ENCODE measurements at regions not wholly inside any gene's neighbourhood (a gene's known extent, or its start where the extent isn't known, plus 50 kb on each side); places are given as distances from the start of the nearest gene placed in this dataset.

DNA sequence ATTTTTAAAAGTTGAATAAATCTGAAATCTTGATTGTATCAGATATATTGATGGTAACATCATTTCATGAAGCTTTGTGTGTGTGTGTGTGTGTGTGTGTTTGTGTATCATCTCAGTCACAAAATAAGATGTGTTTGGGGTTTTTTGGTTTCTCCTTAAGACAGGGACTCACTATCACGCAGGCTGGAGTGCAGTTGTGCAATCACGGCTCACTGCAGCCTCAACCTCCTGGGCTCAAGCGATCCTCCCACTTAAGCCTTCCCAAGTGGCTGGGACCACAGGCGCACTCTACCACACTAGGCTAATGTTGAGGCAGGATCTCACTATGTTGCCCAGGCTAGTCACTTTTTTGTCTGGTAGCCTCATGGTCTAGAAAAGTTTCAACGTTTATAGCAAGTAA is 83.4 kb upstream of the DMRT1 start:
- Histone ChIP-seq H3K27me3 (no peaks in the 10 kb centered on the region), H3K4me2 (no peak overlapping the region)
- H3K27ac Mint-ChIP-seq = no peak overlapping the region

GRCh38 chr9:759541-759940 is 82.0 kb upstream of the DMRT1 start:
- Histone ChIP-seq H3K36me3 (no peaks in the 10 kb centered on the region), H3K9ac (no peak overlapping the region), H2AFZ (replicated peaks) (no peak overlapping the region), H3K4me2 (no peak overlapping the region), H3K79me2 (ENCODE audit: low read depth) (no peaks in the 10 kb centered on the region), H3F3A (ENCODE audit: low read depth) (no peaks in the 10 kb centered on the region), H4K20me1 (ENCODE audit: low read depth) (no peaks in the 10 kb centered on the region), H3K4me3 (no peak overlapping the region), H3K4me1 (no peaks in the 10 kb centered on the region), H3K27ac (no peak overlapping the region), H3K27me3 (no peaks in the 10 kb centered on the region), H3K9me3 (ENCODE audit: low read depth) (no peaks in the 10 kb centered on the region)
- no peak for DNase-seq (ENCODE audit: low spot score)
- no peak overlapping the region for H3K4me3 Mint-ChIP-seq
- H3K9me3 Mint-ChIP-seq = peaks cover 4% of the 10 kb centered on the region
- TF ChIP-seq EZH2 (IDR thresholded peaks at IDR 0.05) (no peak), EZH2phosphoT487 (IDR thresholded peaks at IDR 0.05) (no peak)
- TF ChIP-seq, protein P1, sequence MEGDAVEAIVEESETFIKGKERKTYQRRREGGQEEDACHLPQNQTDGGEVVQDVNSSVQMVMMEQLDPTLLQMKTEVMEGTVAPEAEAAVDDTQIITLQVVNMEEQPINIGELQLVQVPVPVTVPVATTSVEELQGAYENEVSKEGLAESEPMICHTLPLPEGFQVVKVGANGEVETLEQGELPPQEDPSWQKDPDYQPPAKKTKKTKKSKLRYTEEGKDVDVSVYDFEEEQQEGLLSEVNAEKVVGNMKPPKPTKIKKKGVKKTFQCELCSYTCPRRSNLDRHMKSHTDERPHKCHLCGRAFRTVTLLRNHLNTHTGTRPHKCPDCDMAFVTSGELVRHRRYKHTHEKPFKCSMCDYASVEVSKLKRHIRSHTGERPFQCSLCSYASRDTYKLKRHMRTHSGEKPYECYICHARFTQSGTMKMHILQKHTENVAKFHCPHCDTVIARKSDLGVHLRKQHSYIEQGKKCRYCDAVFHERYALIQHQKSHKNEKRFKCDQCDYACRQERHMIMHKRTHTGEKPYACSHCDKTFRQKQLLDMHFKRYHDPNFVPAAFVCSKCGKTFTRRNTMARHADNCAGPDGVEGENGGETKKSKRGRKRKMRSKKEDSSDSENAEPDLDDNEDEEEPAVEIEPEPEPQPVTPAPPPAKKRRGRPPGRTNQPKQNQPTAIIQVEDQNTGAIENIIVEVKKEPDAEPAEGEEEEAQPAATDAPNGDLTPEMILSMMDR (IDR thresholded peaks at IDR 0.05) = no peak
- peaks cover 10% of the 10 kb centered on the region for H3K4me1 Mint-ChIP-seq
- H3K27me3 Mint-ChIP-seq (ENCODE audit: insufficient read depth, low read depth) = peaks cover 5% of the 10 kb centered on the region
- no peak overlapping the region for H3K27ac Mint-ChIP-seq
- H3K36me3 Mint-ChIP-seq = no peaks in the 10 kb centered on the region

More for the DNA sequence above, 83.4 kb upstream of the DMRT1 start:
- Mint-ChIP-seq H3K36me3 (no peaks in the 10 kb centered on the region), H3K9me3 (peaks cover 4% of the 10 kb centered on the region), H3K27me3 (ENCODE audit: insufficient read depth, low read depth) (peaks cover 5% of the 10 kb centered on the region), H3K4me3 (no peak overlapping the region), H3K4me1 (peaks cover 10% of the 10 kb centered on the region)
- DNase-seq (ENCODE audit: low spot score) = no peak
- no peak overlapping the region for H3K27ac ChIP-seq
- H2AFZ ChIP-seq (replicated peaks) = no peak overlapping the region
- H3K9ac ChIP-seq = no peak overlapping the region
- H3K9me3 ChIP-seq (ENCODE audit: low read depth) = no peaks in the 10 kb centered on the region
- H3F3A ChIP-seq (ENCODE audit: low read depth) = no peaks in the 10 kb centered on the region
- H4K20me1 ChIP-seq (ENCODE audit: low read depth) = no peaks in the 10 kb centered on the region
- no peak overlapping the region for H3K4me3 ChIP-seq
- no peaks in the 10 kb centered on the region for H3K4me1 ChIP-seq
- H3K79me2 ChIP-seq (ENCODE audit: low read depth) = no peaks in the 10 kb centered on the region
- no peaks in the 10 kb centered on the region for H3K36me3 ChIP-seq
- TF ChIP-seq EZH2phosphoT487 (IDR thresholded peaks at IDR 0.05) (no peak), EZH2 (IDR thresholded peaks at IDR 0.05) (no peak)
- TF ChIP-seq, protein P1 (IDR thresholded peaks at IDR 0.05) = no peak

DNA sequence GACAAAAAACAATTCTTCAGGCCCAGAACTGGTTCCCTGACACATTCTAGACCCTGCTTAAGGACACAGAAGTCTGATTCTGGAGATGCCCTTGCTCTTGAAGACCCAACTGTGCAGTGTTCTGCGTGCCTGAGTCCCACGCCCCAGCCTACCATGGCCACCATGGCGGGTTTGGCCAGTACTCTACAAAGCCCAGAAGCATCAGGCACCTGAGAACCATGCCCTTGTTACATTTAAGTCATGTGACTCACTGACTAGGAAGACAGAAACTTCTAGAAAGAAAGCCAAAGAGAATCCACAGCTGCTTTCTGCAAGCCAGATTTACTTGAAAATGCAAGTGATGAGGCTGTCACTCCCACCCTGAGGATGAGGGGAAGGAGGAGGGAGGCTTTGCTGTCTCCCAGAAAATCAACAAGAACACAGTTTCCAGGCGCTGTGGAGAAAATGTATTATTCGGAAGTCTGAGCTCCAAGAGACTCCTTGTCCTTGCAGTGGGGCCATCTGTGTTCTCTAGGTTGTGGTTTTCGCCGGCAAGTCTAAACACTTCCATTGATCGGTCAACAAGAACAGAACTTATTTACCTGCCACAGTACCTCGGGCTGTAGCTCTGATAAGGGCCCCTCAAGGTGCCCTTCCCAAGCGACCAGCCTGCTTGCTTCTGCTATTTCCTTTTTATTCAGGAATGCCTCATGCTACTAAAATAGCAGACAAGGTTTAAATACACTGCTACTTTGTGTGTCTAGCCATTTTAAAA is 81.3 kb upstream of the DMRT1 start:
- Histone ChIP-seq H3K9ac (no peak overlapping the region), H3K4me2 (no peak overlapping the region), H3K27ac (no peak overlapping the region), H3K79me2 (ENCODE audit: low read depth) (no peaks in the 10 kb centered on the region), H3K36me3 (no peaks in the 10 kb centered on the region), H3K9me3 (ENCODE audit: low read depth) (no peaks in the 10 kb centered on the region), H3K4me1 (no peaks in the 10 kb centered on the region), H3K4me3 (no peak overlapping the region), H3F3A (ENCODE audit: low read depth) (no peaks in the 10 kb centered on the region), H2AFZ (replicated peaks) (no peak overlapping the region), H4K20me1 (ENCODE audit: low read depth) (no peaks in the 10 kb centered on the region), H3K27me3 (no peaks in the 10 kb centered on the region)
- TF ChIP-seq, protein P1 (IDR thresholded peaks at IDR 0.05) = no peak
- TF ChIP-seq EZH2 (IDR thresholded peaks at IDR 0.05) (no peak), EZH2phosphoT487 (IDR thresholded peaks at IDR 0.05) (no peak)
- H3K9me3 Mint-ChIP-seq = peaks cover 4% of the 10 kb centered on the region
- no peaks in the 10 kb centered on the region for H3K36me3 Mint-ChIP-seq
- peaks cover 15% of the 10 kb centered on the region for H3K4me1 Mint-ChIP-seq
- H3K4me3 Mint-ChIP-seq = no peak overlapping the region
- H3K27me3 Mint-ChIP-seq (ENCODE audit: insufficient read depth, low read depth) = peaks cover 7% of the 10 kb centered on the region
- no peak overlapping the region for H3K27ac Mint-ChIP-seq
- no peak for DNase-seq (ENCODE audit: low spot score)
